Upper lobe of left lung (tissue), 4 donors: ENCODE measurements at regions not wholly inside any gene's neighbourhood (a gene's known extent, or its start where the extent isn't known, plus 50 kb on each side); places are given as distances from the start of the nearest gene placed in this dataset.

Source experiments
- CTCF ChIP-seq, 6 experiments: fragments of 450-650 bp in 4 of 6; fragments of 200-600 bp in 2 of 6; sonication (generic) in 2 of 6; IDR thresholded peaks; one replicate each; pipeline ENCODE4 v1.5.1; 2016 to 2019; ENCODE audit warnings: antibody characterized with exemption in 6 of 6
- EP300 ChIP-seq, 4 donors: sonication (generic); formaldehyde crosslinking; IDR thresholded peaks; one replicate each; pipeline ENCODE4 v1.5.1; 2017; ENCODE audit warnings: antibody characterized with exemption in 4 of 4, control low read depth in 2 of 4
- POLR2A ChIP-seq, 4 donors: fragments of 450-650 bp; IDR thresholded peaks; one replicate each; pipeline ENCODE4 v1.5.1; 2016 to 2017; ENCODE audit warnings: antibody characterized with exemption in 4 of 4, mild to moderate bottlenecking in 2 of 4

GRCh38 chr3:117531078-117531767, 821.6 kb downstream of the TUSC7 start:
- no peak for TF ChIP-seq CTCF (IDR thresholded peaks at IDR 0.05)
- TF ChIP-seq POLR2A (IDR thresholded peaks at IDR 0.05), result no peak
- TF ChIP-seq EP300 (IDR thresholded peaks at IDR 0.05), result no peak
